22Rv1 (cell line): ENCODE measurements at regions not wholly inside any gene's neighbourhood (a gene's known extent, or its start where the extent isn't known, plus 50 kb on each side); places are given as distances from the start of the nearest gene placed in this dataset.

Source experiments
- ZFX ChIP-seq: fragments of 450-650 bp; IDR thresholded peaks from 2 replicates; pipeline ENCODE4 v1.6.1; 2017; ENCODE audit warnings: antibody characterized with exemption, borderline replicate concordance
- TF ChIP-seq, protein P1 (sequence below): fragments of 450-650 bp; IDR thresholded peaks from 2 replicates; pipeline ENCODE4 v1.5.1; 2017; ENCODE audit warnings: mild to moderate bottlenecking

DNA sequence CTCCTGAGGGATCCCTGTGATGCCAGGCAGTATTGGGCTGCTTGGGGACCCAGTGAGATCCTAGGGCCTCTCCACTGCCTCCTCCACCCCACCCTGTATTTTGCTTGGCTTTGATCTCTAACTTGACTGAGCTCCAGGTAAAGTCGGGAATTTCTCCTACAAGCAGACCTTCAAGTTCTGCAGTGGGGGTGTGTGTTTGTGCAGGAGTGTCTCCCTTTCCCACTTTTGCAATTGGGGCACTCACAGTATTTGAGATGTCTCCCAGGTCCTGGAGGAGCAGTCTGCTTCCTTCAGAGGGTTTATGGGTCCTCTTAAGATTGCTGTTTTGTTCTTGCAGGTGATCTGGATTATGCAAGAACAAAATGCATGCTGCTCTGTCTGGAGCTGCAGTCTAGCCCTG, 68.9 kb downstream of the ALG10B start:
- TF ChIP-seq, protein P1, sequence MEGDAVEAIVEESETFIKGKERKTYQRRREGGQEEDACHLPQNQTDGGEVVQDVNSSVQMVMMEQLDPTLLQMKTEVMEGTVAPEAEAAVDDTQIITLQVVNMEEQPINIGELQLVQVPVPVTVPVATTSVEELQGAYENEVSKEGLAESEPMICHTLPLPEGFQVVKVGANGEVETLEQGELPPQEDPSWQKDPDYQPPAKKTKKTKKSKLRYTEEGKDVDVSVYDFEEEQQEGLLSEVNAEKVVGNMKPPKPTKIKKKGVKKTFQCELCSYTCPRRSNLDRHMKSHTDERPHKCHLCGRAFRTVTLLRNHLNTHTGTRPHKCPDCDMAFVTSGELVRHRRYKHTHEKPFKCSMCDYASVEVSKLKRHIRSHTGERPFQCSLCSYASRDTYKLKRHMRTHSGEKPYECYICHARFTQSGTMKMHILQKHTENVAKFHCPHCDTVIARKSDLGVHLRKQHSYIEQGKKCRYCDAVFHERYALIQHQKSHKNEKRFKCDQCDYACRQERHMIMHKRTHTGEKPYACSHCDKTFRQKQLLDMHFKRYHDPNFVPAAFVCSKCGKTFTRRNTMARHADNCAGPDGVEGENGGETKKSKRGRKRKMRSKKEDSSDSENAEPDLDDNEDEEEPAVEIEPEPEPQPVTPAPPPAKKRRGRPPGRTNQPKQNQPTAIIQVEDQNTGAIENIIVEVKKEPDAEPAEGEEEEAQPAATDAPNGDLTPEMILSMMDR = no peak
- no peak for TF ChIP-seq ZFX
